ENCODE measurements at regions not wholly inside any gene's neighbourhood (a gene's known extent, or its start where the extent isn't known, plus 50 kb on each side); places are given as distances from the start of the nearest gene placed in this dataset.

- no peak for DNase-seq (ENCODE audit: low spot score)
Observed at GRCh38 chr15:95832668-95833067, 497.8 kb upstream of the NR2F2 start.

GRCh38 chr15:95834028-95834804 is 496.3 kb upstream of the NR2F2 start:
- no peak for DNase-seq (ENCODE audit: low spot score)

- DNase-seq (ENCODE audit: low spot score): no peak
Observed at GRCh38 chr15:95836536-95836935, 494.0 kb upstream of the NR2F2 start.

GRCh38 chr15:95837341-95838004 is 493.0 kb upstream of the NR2F2 start:
- no peak for DNase-seq (ENCODE audit: low spot score)

GRCh38 chr15:95839367-95839782 is 491.1 kb upstream of the NR2F2 start:
- no peak for DNase-seq (ENCODE audit: low spot score)

- no peak for DNase-seq (ENCODE audit: low spot score)
Observed at GRCh38 chr15:95840004-95840403, 490.5 kb upstream of the NR2F2 start.

- no peak for DNase-seq (ENCODE audit: low spot score)
Observed at GRCh38 chr15:95840855-95841254, 489.6 kb upstream of the NR2F2 start.

- DNase-seq (ENCODE audit: low spot score): no peak
Observed at GRCh38 chr15:95842576-95842975, 487.9 kb upstream of the NR2F2 start.

- no peak for DNase-seq (ENCODE audit: low spot score)
Observed at GRCh38 chr15:95843241-95843910, 487.1 kb upstream of the NR2F2 start.

- DNase-seq (ENCODE audit: low spot score): peak; percentile 91
Observed at GRCh38 chr15:95845862-95846515, 484.5 kb upstream of the NR2F2 start.

GRCh38 chr15:95848126-95848525 is 482.4 kb upstream of the NR2F2 start:
- DNase-seq (ENCODE audit: low spot score): no peak

- DNase-seq (ENCODE audit: low spot score): no peak
Observed at GRCh38 chr15:95850837-95851236, 479.7 kb upstream of the NR2F2 start.

- no peak for DNase-seq (ENCODE audit: low spot score)
Observed at GRCh38 chr15:95853350-95853749, 477.1 kb upstream of the NR2F2 start.

GRCh38 chr15:95857124-95857757 is 473.3 kb upstream of the NR2F2 start:
- DNase-seq (ENCODE audit: low spot score): no peak

GRCh38 chr15:95857758-95858157 is 472.7 kb upstream of the NR2F2 start:
- no peak for DNase-seq (ENCODE audit: low spot score)

GRCh38 chr15:95860406-95860805 is 470.1 kb upstream of the NR2F2 start:
- DNase-seq (ENCODE audit: low spot score): no peak

- DNase-seq (ENCODE audit: low spot score): no peak
Observed at GRCh38 chr15:95864467-95864886, 466.0 kb upstream of the NR2F2 start.

GRCh38 chr15:95865330-95865739 is 465.2 kb upstream of the NR2F2 start:
- no peak for DNase-seq (ENCODE audit: low spot score)

- DNase-seq (ENCODE audit: low spot score): no peak
Observed at GRCh38 chr15:95866711-95867440, 463.6 kb upstream of the NR2F2 start.

GRCh38 chr15:95868450-95868849 is 462.1 kb upstream of the NR2F2 start:
- DNase-seq (ENCODE audit: low spot score): no peak

- DNase-seq (ENCODE audit: low spot score): no peak
Observed at GRCh38 chr15:95868970-95869369, 461.5 kb upstream of the NR2F2 start.

All from ecto neural progenitor cell (in vitro differentiated cells).